Karpas-422 (cell line): ENCODE measurements at regions not wholly inside any gene's neighbourhood (a gene's known extent, or its start where the extent isn't known, plus 50 kb on each side); places are given as distances from the start of the nearest gene placed in this dataset.

Source experiments
- DNase-seq: peaks from one replicate; pipeline ENCODE4 v3.0.0-alpha.2; 2015
- H2AFZ ChIP-seq: fragments of 200-600 bp; sonication (generic); 2 replicates; pipeline ENCODE4 v1.6.1; 2014; ENCODE audit warnings: antibody characterized with exemption, low read length, mixed read lengths
- H3K27ac ChIP-seq: fragments of 200-600 bp; sonication (generic); 2 replicates; pipeline ENCODE4 v1.5.1; 2014; ENCODE audit warnings: mild to moderate bottlenecking, low read length, moderate library complexity
- H3K27me3 ChIP-seq: fragments of 200-600 bp; sonication (generic); 2 replicates; pipeline ENCODE4 v1.6.1; 2014; ENCODE audit warnings: low read length, mixed read lengths
- H3K36me3 ChIP-seq: fragments of 200-600 bp; sonication (generic); 2 replicates; pipeline ENCODE4 v1.6.1; 2014; ENCODE audit warnings: low read length, mixed read lengths; ENCODE audit not compliant: insufficient read depth
- H3K4me1 ChIP-seq: fragments of 200-600 bp; sonication (generic); 2 replicates; pipeline ENCODE4 v1.6.1; 2014; ENCODE audit warnings: mild to moderate bottlenecking, low read length, mixed read lengths
- H3K4me2 ChIP-seq: fragments of 200-600 bp; sonication (generic); 2 replicates; pipeline ENCODE4 v1.6.1; 2014; ENCODE audit warnings: low read length, low read depth, mild to moderate bottlenecking; ENCODE audit not compliant: poor library complexity, severe bottlenecking
- H3K4me3 ChIP-seq: fragments of 200-600 bp; sonication (generic); 2 replicates; pipeline ENCODE4 v1.5.1; 2014; ENCODE audit warnings: mild to moderate bottlenecking, antibody characterized with exemption, low read length, mixed read lengths
- H3K79me2 ChIP-seq: fragments of 200-600 bp; sonication (generic); 2 replicates; pipeline ENCODE4 v1.6.1; 2014; ENCODE audit warnings: mild to moderate bottlenecking, low read length, mixed read lengths
- H3K9ac ChIP-seq: fragments of 200-600 bp; sonication (generic); 2 replicates; pipeline ENCODE4 v1.6.0; 2014; ENCODE audit warnings: low read length
- H3K9me2 ChIP-seq: fragments of 200-600 bp; sonication (generic), shearing (Covaris generic); replicated peaks from 2 replicates; pipeline ENCODE4 v1.6.0; 2014; ENCODE audit warnings: mild to moderate bottlenecking, low read length, moderate library complexity; ENCODE audit not compliant: insufficient read depth
- H3K9me3 ChIP-seq: fragments of 300-700, 200-600 bp; sonication (generic); 2 replicates; pipeline ENCODE4 v1.6.1; 2014; ENCODE audit warnings: low read length, mixed read lengths
- H4K20me1 ChIP-seq: fragments of 200-600 bp; sonication (generic); 2 replicates; pipeline ENCODE4 v1.6.1; 2014; ENCODE audit warnings: mild to moderate bottlenecking, antibody characterized with exemption, low read length, low read depth; ENCODE audit not compliant: insufficient read depth

GRCh38 chr16:82535262-82535661 lies 91.5 kb upstream of the CDH13 start:
- H3K4me3 ChIP-seq, result no peak overlapping the region
- H3K9me3 ChIP-seq, result no peaks in the 10 kb centered on the region
- H3K4me2 ChIP-seq, result no peak overlapping the region
- no peaks in the 10 kb centered on the region for H4K20me1 ChIP-seq
- no peaks in the 10 kb centered on the region for H3K79me2 ChIP-seq
- no peaks in the 10 kb centered on the region for H3K9me2 ChIP-seq
- no peak for DNase-seq
- H3K27me3 ChIP-seq, result no peaks in the 10 kb centered on the region
- no peak overlapping the region for H3K27ac ChIP-seq
- no peak overlapping the region for H3K9ac ChIP-seq
- no peaks in the 10 kb centered on the region for H3K36me3 ChIP-seq
- no peaks in the 10 kb centered on the region for H3K4me1 ChIP-seq
- H2AFZ ChIP-seq, result no peak overlapping the region

DNA sequence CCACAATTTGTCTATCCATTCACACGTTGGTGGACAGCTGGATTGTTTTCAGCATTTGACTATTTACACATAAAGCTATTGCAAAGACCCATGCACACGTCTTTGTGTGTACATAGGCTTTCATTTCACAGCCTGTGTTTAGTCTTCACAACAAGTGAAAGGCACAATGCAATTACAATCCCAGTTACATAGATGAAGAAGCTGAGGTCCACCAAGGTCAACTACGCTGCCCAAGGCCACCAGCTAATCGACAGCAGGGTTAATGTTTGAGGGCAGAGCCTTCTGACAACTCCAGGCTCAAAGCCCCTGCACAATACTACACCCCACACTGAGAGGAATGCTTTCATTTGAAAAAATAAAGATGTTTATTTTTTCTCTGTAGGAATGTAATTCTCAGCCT lies 93.6 kb upstream of the CDH13 start:
- Histone ChIP-seq H3K79me2 (no peaks in the 10 kb centered on the region), H3K4me1 (no peaks in the 10 kb centered on the region), H3K9me3 (no peaks in the 10 kb centered on the region), H3K9me2 (no peaks in the 10 kb centered on the region), H3K36me3 (no peaks in the 10 kb centered on the region), H3K27ac (no peak overlapping the region), H3K27me3 (no peaks in the 10 kb centered on the region), H2AFZ (no peak overlapping the region), H3K4me2 (no peak overlapping the region), H3K9ac (no peak overlapping the region), H4K20me1 (no peaks in the 10 kb centered on the region), H3K4me3 (no peak overlapping the region)
- DNase-seq, result no peak

GRCh38 chr16:82530883-82531282 lies 95.9 kb upstream of the CDH13 start:
- DNase-seq, result no peak
- H3K36me3 ChIP-seq, result no peaks in the 10 kb centered on the region
- no peaks in the 10 kb centered on the region for H3K4me1 ChIP-seq
- no peak overlapping the region for H3K4me3 ChIP-seq
- H3K9ac ChIP-seq, result no peak overlapping the region
- no peaks in the 10 kb centered on the region for H3K27me3 ChIP-seq
- H3K4me2 ChIP-seq, result no peak overlapping the region
- H2AFZ ChIP-seq, result no peak overlapping the region
- H3K9me3 ChIP-seq, result no peaks in the 10 kb centered on the region
- H3K9me2 ChIP-seq, result no peaks in the 10 kb centered on the region
- no peaks in the 10 kb centered on the region for H3K79me2 ChIP-seq
- no peaks in the 10 kb centered on the region for H4K20me1 ChIP-seq
- H3K27ac ChIP-seq, result no peak overlapping the region

DNA sequence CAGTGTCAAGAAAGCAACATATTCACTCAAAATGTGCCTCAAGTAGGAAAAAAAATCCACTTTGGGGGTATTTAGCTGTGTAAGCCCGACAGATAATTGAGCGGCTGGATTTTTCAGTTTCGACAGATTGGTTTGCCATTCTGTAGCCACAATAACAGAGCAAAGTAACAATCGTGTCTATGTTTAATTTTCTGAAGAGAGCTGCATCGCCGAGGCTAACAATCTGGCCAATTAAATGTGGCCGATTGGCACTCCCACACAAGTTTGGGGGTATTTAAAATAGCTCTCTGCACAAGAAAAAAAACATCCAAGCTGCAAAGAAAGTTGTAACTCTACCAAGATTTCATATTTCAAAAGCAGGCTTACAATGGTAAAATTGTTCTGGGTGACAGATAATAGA lies 99.7 kb upstream of the CDH13 start:
- DNase-seq, result no peak

DNA sequence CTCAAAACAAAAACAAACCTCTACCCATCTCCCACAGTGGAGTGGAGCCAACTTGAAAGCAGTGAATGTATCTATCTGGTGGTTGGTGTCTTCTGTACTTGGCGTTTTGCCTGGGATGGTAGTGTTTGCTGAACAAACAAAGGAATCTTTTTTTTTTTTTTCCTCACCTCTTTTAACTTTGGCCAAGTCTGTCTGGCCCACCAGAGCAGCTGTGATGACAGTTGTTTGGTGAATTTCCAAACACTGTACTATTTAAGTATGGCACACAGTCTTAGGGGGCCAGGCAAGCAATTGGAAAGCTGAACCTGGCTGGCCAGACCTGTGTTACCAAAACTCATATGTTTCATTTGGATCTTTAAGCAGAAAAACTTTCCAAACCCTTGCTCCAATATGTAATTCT lies 101.8 kb upstream of the CDH13 start:
- Histone ChIP-seq H3K4me1 (no peaks in the 10 kb centered on the region), H3K9me3 (no peaks in the 10 kb centered on the region), H3K27me3 (no peaks in the 10 kb centered on the region), H2AFZ (no peak overlapping the region), H3K79me2 (no peaks in the 10 kb centered on the region), H3K9ac (no peak overlapping the region), H4K20me1 (no peaks in the 10 kb centered on the region), H3K27ac (no peak overlapping the region), H3K4me2 (no peak overlapping the region), H3K9me2 (no peaks in the 10 kb centered on the region), H3K4me3 (no peak overlapping the region), H3K36me3 (no peaks in the 10 kb centered on the region)
- DNase-seq, result no peak

More for the DNA sequence above, 99.7 kb upstream of the CDH13 start:
- no peaks in the 10 kb centered on the region for H3K9me3 ChIP-seq
- no peak overlapping the region for H3K27ac ChIP-seq
- no peaks in the 10 kb centered on the region for H3K9me2 ChIP-seq
- H4K20me1 ChIP-seq, result no peaks in the 10 kb centered on the region
- H3K4me1 ChIP-seq, result no peaks in the 10 kb centered on the region
- no peak overlapping the region for H3K9ac ChIP-seq
- no peak overlapping the region for H3K4me2 ChIP-seq
- H2AFZ ChIP-seq, result no peak overlapping the region
- H3K36me3 ChIP-seq, result no peaks in the 10 kb centered on the region
- no peak overlapping the region for H3K4me3 ChIP-seq
- H3K79me2 ChIP-seq, result no peaks in the 10 kb centered on the region
- no peaks in the 10 kb centered on the region for H3K27me3 ChIP-seq

GRCh38 chr16:82523815-82524214 lies 103.0 kb upstream of the CDH13 start:
- Histone ChIP-seq H4K20me1 (no peaks in the 10 kb centered on the region), H3K9me2 (no peaks in the 10 kb centered on the region), H3K36me3 (no peaks in the 10 kb centered on the region), H3K4me2 (no peak overlapping the region), H3K9ac (no peak overlapping the region), H3K27me3 (no peaks in the 10 kb centered on the region), H3K4me3 (no peak overlapping the region), H3K4me1 (no peaks in the 10 kb centered on the region), H3K9me3 (no peaks in the 10 kb centered on the region), H3K79me2 (no peaks in the 10 kb centered on the region), H2AFZ (no peak overlapping the region), H3K27ac (no peak overlapping the region)
- DNase-seq, result no peak

- no peaks in the 10 kb centered on the region for H3K79me2 ChIP-seq
- no peaks in the 10 kb centered on the region for H3K27me3 ChIP-seq
- no peak overlapping the region for H3K4me3 ChIP-seq
- H3K4me1 ChIP-seq, result no peaks in the 10 kb centered on the region
- H3K27ac ChIP-seq, result no peak overlapping the region
- H3K9me3 ChIP-seq, result no peaks in the 10 kb centered on the region
- H2AFZ ChIP-seq, result no peak overlapping the region
- no peak for DNase-seq
- H3K36me3 ChIP-seq, result no peaks in the 10 kb centered on the region
- no peak overlapping the region for H3K4me2 ChIP-seq
- H3K9me2 ChIP-seq, result no peaks in the 10 kb centered on the region
- no peaks in the 10 kb centered on the region for H4K20me1 ChIP-seq
- no peak overlapping the region for H3K9ac ChIP-seq
These were observed 104.7 kb upstream of the CDH13 start for GRCh38 chr16:82522026-82522425.

- no peaks in the 10 kb centered on the region for H3K36me3 ChIP-seq
These were observed 108.0 kb upstream of the CDH13 start for GRCh38 chr16:82518811-82519210.

GRCh38 chr16:82514262-82514661 lies 112.5 kb upstream of the CDH13 start:
- no peaks in the 10 kb centered on the region for H3K27me3 ChIP-seq
- H3K4me2 ChIP-seq, result no peak overlapping the region
- no peaks in the 10 kb centered on the region for H3K9me2 ChIP-seq
- no peaks in the 10 kb centered on the region for H3K4me1 ChIP-seq
- no peak overlapping the region for H3K9ac ChIP-seq
- DNase-seq, result no peak
- no peak overlapping the region for H2AFZ ChIP-seq
- H3K9me3 ChIP-seq, result no peaks in the 10 kb centered on the region
- H3K27ac ChIP-seq, result no peak overlapping the region
- no peaks in the 10 kb centered on the region for H3K36me3 ChIP-seq
- no peaks in the 10 kb centered on the region for H4K20me1 ChIP-seq
- no peak overlapping the region for H3K4me3 ChIP-seq
- H3K79me2 ChIP-seq, result no peaks in the 10 kb centered on the region

More at GRCh38 chr16:82518811-82519210, 108.0 kb upstream of the CDH13 start:
- no peak overlapping the region for H3K4me2 ChIP-seq
- H3K79me2 ChIP-seq, result no peaks in the 10 kb centered on the region
- no peak for DNase-seq
- H3K9ac ChIP-seq, result no peak overlapping the region
- no peaks in the 10 kb centered on the region for H3K4me1 ChIP-seq
- no peaks in the 10 kb centered on the region for H3K27me3 ChIP-seq
- H3K27ac ChIP-seq, result no peak overlapping the region
- H4K20me1 ChIP-seq, result no peaks in the 10 kb centered on the region
- H3K4me3 ChIP-seq, result no peak overlapping the region
- H3K9me2 ChIP-seq, result no peaks in the 10 kb centered on the region
- H3K9me3 ChIP-seq, result no peaks in the 10 kb centered on the region
- H2AFZ ChIP-seq, result no peak overlapping the region
